KMS-11 (cell line): ENCODE measurements at regions not wholly inside any gene's neighbourhood (a gene's known extent, or its start where the extent isn't known, plus 50 kb on each side); places are given as distances from the start of the nearest gene placed in this dataset.

Experiments used
- H2AFZ ChIP-seq: fragments of 200-600 bp; sonication (generic); 2 replicates; pipeline ENCODE4 v1.6.1; 2016; ENCODE audit warnings: antibody characterized with exemption, mixed run types, low read depth
- H3K27ac ChIP-seq: fragments of 200-600 bp; sonication (generic); 2 replicates; pipeline ENCODE4 v1.6.1; 2016; ENCODE audit warnings: mild to moderate bottlenecking, mixed run types
- H3K27me3 ChIP-seq: fragments of 200-600 bp; sonication (generic); 2 replicates; pipeline ENCODE4 v1.6.1; 2017; ENCODE audit warnings: mild to moderate bottlenecking, low read depth, mixed run types, moderate library complexity; ENCODE audit not compliant: insufficient read depth
- H3K36me3 ChIP-seq: fragments of 200-600 bp; sonication (generic); 2 replicates; pipeline ENCODE4 v1.6.1; 2017; ENCODE audit warnings: mild to moderate bottlenecking, mixed run types; ENCODE audit not compliant: insufficient read depth
- H3K4me1 ChIP-seq: fragments of 200-600 bp; sonication (generic); 2 replicates; pipeline ENCODE4 v1.6.1; 2016; ENCODE audit warnings: mild to moderate bottlenecking, low read depth, mixed run types; ENCODE audit not compliant: poor library complexity, severe bottlenecking
- H3K4me2 ChIP-seq: fragments of 200-600 bp; sonication (generic); 2 replicates; pipeline ENCODE4 v1.7.0; 2016; ENCODE audit warnings: mild to moderate bottlenecking, mixed run types
- H3K4me3 ChIP-seq: fragments of 200-600 bp; sonication (generic); IDR thresholded peaks from 2 replicates; pipeline ENCODE4 v1.6.1; 2017; ENCODE audit warnings: low read depth, low read length, mixed read lengths; ENCODE audit not compliant: insufficient read depth
- H3K79me2 ChIP-seq: fragments of 200-600 bp; sonication (generic); 2 replicates; pipeline ENCODE4 v1.6.1; 2016; ENCODE audit warnings: low read depth, mixed run types; ENCODE audit not compliant: insufficient read depth
- H3K9ac ChIP-seq: fragments of 200-600 bp; sonication (generic); 2 replicates; pipeline ENCODE4 v1.6.1; 2016; ENCODE audit warnings: mild to moderate bottlenecking, mixed run types
- H4K20me1 ChIP-seq: fragments of 200-600 bp; sonication (generic); 2 replicates; pipeline ENCODE4 v1.6.1; 2016; ENCODE audit warnings: mild to moderate bottlenecking, mixed run types; ENCODE audit not compliant: insufficient read depth
- CTCF ChIP-seq: fragments of 200-600 bp; sonication (generic); conservative IDR thresholded peaks from 2 replicates; pipeline ENCODE4 v1.6.1; 2017; ENCODE audit warnings: low read depth, mild to moderate bottlenecking, antibody characterized with exemption, low read length, moderate library complexity, mixed read lengths

- Histone ChIP-seq H2AFZ (no peak overlapping the region), H3K4me2 (no peak overlapping the region), H3K4me1 (no peaks in the 10 kb centered on the region), H3K36me3 (no peaks in the 10 kb centered on the region), H3K4me3 (no peak overlapping the region), H3K9ac (no peak overlapping the region), H4K20me1 (no peaks in the 10 kb centered on the region), H3K79me2 (no peaks in the 10 kb centered on the region), H3K27ac (no peak overlapping the region), H3K27me3 (no peaks in the 10 kb centered on the region)
- no peak for TF ChIP-seq CTCF
These were observed 99.6 kb upstream of the PDE3A start for GRCh38 chr12:20268771-20269170.

GRCh38 chr12:20269337-20270067 is 98.8 kb upstream of the PDE3A start:
- TF ChIP-seq CTCF, result no peak
- Histone ChIP-seq H3K4me2 (no peak overlapping the region), H3K36me3 (no peaks in the 10 kb centered on the region)

GRCh38 chr12:20270557-20270956 is 97.8 kb upstream of the PDE3A start:
- H4K20me1 ChIP-seq, result no peaks in the 10 kb centered on the region
- no peaks in the 10 kb centered on the region for H3K27me3 ChIP-seq
- H3K27ac ChIP-seq, result no peak overlapping the region
- H3K79me2 ChIP-seq, result no peaks in the 10 kb centered on the region
- TF ChIP-seq CTCF, result no peak
- no peak overlapping the region for H2AFZ ChIP-seq
- no peaks in the 10 kb centered on the region for H3K36me3 ChIP-seq
- H3K4me1 ChIP-seq, result no peaks in the 10 kb centered on the region
- H3K4me3 ChIP-seq, result no peak overlapping the region
- no peak overlapping the region for H3K4me2 ChIP-seq
- H3K9ac ChIP-seq, result no peak overlapping the region

More at GRCh38 chr12:20269337-20270067, 98.8 kb upstream of the PDE3A start:
- H4K20me1 ChIP-seq, result no peaks in the 10 kb centered on the region
- H3K27me3 ChIP-seq, result no peaks in the 10 kb centered on the region
- H2AFZ ChIP-seq, result no peak overlapping the region
- no peaks in the 10 kb centered on the region for H3K79me2 ChIP-seq
- no peak overlapping the region for H3K27ac ChIP-seq
- no peaks in the 10 kb centered on the region for H3K4me1 ChIP-seq
- no peak overlapping the region for H3K4me3 ChIP-seq
- H3K9ac ChIP-seq, result no peak overlapping the region

- Histone ChIP-seq H3K9ac (no peak overlapping the region), H3K4me2 (no peak overlapping the region), H3K4me3 (no peak overlapping the region), H3K36me3 (no peaks in the 10 kb centered on the region), H2AFZ (no peak overlapping the region), H4K20me1 (no peaks in the 10 kb centered on the region), H3K27ac (no peak overlapping the region), H3K4me1 (no peaks in the 10 kb centered on the region), H3K27me3 (no peaks in the 10 kb centered on the region), H3K79me2 (no peaks in the 10 kb centered on the region)
- TF ChIP-seq CTCF, result no peak
These were observed 96.2 kb upstream of the PDE3A start for GRCh38 chr12:20272161-20272560.
